Stimulated activated CD4-positive, alpha-beta T cell treated with anti-CD3 and anti-CD28 coated beads, Interleukin-15, amount 100 ng/mL, for 1 hour (primary cell): ENCODE measurements at regions not wholly inside any gene's neighbourhood (a gene's known extent, or its start where the extent isn't known, plus 50 kb on each side); places are given as distances from the start of the nearest gene placed in this dataset.

Source experiments
- DNase-seq, 2 donors: peaks; one replicate each; pipeline ENCODE4 v3.0.0-alpha.2; 2020; ENCODE audit warnings: low read depth in 1 of 2, low spot score in 1 of 2

DNA sequence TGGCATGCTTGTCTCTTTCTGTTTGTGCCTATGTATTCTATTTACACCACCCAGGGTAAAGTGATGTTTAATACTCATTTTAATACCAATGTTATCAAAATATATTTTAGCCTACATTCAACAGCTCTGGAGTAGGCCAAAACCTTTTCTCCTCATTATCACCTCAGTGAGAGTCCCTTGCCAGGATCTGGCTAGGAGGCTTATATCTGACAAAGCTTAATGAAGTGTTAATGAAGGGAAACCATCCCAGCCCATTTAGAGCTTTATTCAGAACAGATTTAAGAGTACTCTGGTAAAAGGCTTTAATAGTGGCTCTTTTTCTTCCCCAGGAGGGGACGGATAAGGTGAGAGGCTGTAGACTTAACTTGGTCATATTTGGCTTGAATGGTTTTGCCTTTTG is 137.6 kb downstream of the GRIN2B start:
- no peak for DNase-seq

DNA sequence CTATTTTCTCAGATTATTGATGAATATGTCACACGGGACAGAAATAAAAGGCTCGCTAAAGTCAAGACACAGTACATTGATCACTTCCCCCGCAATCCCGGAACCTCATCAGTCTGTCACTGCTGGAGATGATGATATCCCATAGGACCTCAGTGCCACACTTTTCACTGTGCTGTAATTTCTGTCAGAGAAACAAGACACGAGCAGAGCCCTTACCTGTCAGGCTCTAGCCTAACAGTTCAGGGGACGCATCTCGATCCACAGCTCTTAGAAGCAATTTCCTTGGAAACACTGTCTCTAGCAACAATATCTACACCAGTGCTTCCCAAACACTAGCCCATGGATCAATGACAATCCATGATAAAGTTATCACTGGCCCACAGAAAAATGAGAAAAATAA is 140.0 kb downstream of the GRIN2B start:
- DNase-seq = no peak

DNA sequence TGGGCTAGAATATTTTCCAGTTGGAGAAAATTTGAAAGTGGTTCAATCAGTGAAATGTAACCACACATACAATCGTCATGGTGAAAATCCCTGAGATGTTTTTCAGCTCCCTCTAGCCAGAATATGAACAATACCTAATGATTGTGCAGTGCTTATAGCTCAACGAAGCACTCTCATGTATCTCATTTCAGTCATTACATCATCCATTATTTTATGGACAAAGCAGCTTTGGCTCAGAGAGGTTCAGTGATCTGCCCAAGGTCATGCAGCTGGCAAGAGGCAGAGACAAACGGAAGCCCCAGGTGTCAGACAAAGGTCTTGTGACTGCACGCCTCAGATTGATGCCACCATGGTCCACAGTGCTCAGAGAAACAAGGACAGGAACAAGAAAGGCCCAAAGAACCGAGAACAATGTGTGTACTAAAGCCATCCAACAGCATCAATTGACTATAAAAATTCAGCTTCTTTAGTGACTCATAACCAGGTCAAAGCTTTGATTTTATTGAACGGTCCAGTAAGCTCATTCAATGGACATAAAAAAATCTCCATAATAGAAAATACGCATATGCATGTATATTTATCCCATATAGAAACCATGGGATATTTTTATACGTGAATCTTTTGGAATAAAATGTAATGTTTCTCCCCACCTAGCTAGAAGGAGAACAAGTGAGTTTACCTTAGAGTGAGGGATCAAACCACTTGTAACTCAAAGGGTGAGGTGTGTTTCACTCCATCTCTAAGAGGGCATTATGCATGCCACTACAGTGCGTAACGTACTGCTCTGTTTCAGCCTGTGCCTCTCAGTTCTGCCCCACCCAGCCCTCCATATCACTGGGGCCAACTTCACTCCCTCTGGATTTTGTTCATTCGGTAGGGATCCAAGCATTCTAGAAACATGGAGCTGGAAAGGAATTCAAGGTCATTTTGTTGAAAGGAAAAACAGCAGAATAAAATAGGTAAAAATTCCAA is 141.8 kb downstream of the GRIN2B start:
- no peak for DNase-seq

DNA sequence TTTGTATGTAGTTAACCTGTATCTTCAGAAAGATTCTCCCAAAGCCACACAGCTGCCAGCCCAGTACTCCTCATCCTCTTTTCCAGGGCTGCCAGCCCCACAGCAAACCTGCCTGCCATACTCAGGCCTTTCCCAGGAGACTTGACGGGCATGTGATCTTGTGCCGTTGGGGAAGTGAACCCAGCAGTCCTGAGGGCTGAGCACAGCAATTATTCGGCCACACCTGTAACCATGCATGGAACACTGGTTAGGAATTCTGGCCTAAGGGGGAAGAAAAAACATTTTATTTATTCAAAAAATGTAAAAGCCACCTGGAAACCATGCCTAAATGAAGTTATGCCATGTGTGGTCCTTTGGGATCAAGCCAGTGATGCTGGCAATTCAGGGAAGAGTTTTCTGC is 145.3 kb downstream of the GRIN2B start:
- DNase-seq = no peak

DNA sequence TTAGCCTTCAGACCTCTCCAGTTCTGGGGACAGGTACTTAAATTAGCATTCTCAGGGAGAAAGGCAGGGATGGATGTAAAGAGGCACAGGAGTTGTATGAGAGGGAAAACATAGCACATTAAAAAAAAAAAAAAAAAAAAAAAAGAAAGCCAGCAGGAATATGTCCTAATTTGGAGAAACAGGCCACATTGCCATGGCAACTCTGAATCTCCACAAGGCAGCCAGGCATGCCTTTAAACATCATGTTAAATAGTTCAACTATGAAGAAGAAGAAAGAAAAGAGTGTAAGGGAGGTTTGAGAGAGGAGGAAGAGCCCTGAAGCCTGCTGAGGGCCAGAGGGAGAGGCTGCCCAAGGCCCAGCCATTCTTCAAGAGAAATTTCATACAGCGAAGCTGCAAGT is 145.8 kb downstream of the GRIN2B start:
- DNase-seq = no peak

DNA sequence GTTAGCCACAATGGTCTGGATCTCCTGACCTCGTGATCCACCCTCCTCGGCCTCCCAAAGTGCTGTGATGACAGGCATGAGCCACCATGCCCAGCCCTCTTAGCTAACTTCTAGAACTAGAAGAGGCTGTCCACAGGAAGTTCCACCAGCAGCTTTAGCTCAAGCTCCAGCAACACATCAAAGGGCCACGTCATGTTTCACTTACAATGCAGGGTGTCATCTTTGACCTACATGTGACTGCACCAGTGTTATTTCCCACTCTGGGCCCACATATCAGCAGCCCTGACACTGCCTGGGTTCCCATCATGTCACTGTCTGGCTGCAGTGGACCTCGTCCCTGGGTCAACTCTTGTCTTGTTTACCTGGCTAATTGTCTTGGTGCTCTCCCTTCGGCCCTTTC is 147.2 kb downstream of the GRIN2B start:
- DNase-seq = no peak

DNA sequence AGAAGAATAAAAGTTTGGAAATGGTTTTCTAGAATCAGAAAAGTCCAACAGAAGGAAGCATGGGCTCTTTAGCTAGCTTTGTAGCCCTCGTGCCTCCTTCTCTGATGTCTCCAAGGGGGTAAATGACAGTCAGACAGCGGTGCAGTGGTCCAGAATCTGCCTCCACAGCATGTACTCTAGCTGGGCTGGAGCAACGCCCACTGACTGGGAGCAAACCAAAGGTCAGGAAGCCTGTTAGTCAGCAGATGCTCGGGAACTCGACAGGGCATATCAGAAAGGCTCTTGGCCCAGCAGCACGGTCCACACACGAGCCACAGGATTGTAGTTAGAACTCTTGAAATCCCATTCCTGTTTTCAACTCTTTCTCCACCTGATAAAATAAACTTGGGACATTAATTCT is 164.3 kb downstream of the GRIN2B start:
- DNase-seq = no peak

DNA sequence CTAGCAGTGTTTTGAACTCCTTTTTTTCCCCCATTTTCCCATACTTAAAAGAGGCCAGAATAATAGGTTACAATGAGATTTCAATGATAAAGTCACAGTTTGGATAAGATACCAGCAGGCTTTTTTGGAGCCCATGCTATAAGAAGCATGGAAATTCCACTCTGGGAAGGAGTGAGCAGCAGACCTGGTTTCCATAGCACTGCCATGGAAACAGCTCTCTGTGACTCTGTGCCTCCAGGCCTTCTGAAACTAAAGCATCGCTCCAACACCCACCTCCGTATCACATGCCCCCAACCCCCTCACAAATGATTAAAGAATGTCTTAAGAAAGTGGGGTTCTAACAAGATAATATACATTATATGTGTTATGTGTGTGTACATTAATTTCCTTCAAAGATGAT is 165.0 kb downstream of the GRIN2B start:
- no peak for DNase-seq

DNA sequence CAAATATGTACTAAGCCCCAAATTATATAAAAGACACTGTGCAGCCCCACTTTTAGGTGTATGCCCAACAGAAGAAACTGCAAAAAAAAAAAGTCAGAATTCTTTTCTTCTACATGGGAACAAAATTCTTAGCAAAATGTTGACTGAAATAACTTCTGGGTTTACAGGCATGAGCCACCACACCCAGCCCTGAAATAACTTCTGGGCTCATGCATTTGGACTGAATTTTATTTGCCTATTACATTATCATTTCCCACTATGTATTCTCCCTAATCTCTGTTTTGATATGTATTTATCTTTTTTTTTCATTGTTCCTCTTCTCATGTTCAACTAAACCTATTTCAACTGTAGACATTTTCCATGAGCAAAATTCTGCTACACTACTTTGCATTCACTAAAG is 169.2 kb downstream of the GRIN2B start:
- DNase-seq = no peak

DNA sequence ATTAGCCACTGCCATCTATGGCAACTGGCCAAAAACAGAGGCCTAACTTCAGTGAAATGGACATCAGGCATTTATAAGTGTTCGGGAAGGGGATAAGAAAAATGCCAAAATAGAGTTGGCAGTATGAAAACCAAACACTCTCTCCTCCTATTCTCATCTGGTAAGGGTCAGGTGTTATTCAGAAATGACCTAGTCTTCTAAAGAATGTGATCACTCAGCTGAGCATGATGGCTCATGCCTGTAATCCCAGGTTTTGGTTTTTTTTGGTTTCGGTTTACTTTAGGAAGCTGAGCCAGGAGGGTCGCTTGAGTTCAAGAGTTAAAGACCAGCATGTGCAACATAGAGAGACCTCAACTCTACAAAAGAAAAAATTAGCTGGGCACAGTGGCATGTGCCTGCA is 170.3 kb downstream of the GRIN2B start:
- DNase-seq = no peak

DNA sequence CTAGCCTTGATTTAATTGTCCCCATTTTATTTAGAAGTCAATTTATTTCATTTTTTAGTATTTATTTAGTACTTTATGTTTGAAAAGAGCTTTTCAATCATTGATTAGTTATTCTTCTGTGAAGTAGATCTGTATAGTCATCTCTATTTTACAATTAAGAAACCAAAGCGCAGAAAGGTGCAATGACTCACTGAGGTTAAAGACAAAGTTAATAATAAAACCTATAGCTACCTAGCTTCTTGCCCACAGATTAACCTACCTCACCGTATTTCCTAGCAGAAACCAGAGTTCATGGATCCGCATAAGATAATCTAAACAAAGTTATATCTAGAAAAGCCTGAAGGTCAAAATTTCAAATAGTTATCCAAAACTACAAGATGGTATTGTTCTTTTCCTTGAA is 176.4 kb downstream of the GRIN2B start:
- DNase-seq = no peak

DNA sequence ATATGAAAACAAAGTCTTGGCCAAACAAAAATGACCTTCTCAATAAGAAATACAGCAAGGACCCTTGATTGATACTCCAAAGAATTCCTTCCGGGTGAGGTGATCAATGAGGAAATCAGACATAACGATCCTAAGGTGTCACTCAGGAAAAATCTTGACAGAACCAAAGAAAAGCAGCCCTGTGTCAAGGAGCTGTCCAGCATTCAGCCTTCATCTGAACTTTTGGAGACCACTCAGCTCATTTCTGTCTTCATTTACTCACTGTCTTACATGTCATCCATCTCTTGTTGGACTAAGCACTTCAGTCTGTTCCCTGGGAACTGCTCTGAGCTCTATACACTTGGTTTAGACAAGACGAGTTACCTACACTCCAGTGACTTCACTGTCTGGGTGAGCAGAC is 179.9 kb downstream of the GRIN2B start:
- DNase-seq = no peak

DNA sequence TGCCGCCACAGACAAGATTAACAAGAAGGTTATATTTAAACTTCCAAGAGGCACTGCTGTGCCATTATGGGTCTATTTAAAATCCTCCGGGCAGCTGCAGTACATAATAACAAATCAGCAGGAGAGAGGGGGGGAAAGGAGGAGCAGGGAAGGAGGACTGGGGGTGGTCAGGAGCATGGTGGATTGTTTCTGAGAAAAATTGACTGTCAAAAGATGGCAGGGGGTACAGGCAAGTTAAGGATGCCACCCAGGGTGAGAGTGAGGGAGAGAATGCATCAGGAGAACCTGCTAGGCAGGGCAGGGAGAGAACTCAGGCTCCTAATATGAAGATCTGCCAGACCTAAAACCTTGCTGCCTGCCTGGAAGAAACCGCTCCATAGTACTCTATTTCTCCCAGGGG is 181.8 kb downstream of the GRIN2B start:
- DNase-seq = no peak

DNA sequence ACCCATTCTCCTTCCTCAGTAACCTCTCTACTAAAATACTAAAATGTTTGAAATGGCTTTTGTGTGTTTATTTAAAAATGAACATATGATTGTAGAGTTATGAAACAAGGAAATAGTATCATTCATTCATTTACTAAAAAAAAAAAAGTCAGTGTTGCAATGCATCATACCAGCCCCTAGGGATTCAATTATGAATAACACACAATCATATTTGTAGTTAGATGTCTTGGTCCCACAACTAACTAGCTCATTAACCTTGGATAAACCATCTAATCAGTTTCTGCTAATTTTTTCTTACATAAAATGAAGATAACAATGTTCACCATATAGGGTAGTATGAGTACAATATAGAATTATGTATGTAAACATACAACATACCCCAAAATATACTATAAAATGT is 183.2 kb downstream of the GRIN2B start:
- DNase-seq = no peak

DNA sequence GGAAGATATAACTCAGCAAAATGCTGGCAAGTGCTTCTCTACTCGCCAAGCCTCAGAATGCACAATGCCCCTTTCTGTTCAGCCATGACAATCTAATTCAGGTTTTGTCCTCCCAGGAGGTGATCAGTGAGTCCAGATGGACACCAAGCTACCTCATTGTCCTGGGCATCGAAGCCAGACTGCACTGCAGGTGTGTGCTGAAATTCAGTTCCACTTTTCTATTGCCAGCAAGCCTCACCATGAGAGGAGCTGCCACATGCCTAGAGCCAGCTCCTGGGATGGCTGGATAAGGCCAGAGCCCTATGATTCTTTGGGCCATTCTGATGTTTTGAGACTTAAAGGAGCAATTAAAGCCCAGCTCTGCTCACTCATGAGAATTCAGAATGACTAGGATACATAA is 186.7 kb downstream of the GRIN2B start:
- DNase-seq = no peak

DNA sequence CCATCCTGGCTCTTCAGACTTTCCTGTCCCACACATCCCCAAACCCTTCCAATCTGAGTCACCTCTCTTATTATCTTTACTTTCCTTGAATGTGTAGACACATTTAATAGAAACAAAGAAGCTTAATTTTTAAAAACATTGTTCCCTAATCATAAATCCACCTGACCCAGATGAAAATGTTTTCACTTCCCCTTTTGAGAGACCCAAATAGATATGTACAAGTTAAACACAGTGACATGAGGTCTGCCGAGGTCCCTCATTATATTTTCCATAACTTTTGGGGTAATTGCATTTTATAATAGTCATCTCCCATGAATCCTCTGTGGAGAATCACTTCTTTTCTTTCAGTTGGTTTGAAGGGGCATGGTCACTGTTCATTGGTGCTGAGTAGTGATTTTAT is 191.1 kb downstream of the GRIN2B start:
- no peak for DNase-seq

DNA sequence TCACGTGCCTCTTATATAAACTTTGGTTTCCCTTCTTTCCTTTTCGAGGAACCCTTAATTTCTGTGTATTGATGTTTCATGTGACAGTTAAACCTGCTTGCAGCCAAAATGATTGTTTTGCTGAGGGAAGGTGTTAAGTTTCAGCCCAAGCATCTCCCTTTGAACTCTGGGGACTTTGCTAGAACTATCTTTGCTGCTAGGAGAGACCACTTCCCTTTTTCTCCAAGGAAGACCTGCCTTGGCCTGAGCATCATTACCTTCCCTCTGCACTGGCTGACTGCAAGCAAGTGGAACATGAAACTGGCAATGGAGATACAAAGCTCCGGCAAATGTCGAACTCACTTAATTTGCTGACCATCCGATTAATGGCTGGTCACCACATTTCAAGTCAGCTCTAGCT is 192.8 kb downstream of the GRIN2B start:
- no peak for DNase-seq

DNA sequence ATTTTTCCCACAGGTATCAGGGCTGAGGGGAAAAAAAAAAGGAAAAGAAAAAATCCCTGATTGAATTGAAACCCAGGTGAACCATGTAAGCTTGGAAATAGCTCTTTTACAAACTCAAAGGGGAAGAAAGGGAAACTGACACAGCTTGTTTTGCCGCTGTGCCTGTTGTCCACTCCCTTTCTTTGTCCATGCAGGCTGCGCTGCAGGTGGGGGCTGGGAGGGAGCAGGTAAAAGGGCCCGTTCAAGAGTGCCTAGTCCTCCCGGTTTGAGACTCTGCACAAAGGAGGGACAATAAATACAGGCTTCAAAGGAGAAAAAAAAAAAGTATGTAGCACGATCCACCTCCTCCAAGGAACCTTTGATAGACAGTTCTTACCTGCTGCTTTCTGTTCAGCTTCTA is 194.8 kb downstream of the GRIN2B start:
- DNase-seq = no peak

DNA sequence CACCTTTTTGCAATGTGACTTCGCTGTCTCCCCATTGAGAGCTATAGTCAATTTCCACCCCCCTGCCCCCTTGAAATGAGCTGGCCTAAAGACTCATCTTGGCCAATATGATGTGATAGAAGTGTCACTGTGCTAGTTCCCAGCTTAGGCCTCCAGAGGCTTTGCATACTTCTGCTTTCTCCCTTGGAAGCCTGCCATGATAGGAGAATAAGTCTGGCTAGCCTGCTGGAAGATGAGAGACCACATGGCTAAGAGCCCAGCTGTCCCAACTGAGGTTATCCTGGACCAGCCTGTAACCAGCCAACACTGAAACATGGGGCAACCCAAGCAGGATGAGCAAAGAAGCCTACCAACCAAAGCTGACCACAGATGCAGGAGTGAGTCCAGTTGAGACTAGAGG is 196.9 kb downstream of the GRIN2B start:
- DNase-seq = no peak

DNA sequence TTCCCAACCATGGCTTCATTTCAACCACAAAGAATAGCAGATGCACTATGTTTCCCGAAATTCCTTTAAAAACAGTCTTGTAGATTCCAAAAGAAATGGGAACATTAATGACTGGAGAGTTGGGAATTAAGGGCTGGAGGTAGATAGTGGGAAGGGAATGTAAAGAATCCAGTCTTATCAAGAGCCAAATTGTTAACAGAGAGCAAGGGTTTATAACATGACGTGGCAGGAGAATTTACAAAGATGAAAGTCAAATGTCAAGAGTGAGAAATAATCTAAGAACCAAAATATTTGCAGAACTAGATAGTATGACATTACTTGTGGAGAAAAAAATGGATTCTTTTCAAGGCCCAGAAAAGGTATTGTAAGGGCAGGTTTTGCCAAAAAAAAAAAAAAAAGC is 200.9 kb downstream of the GRIN2B start:
- no peak for DNase-seq

DNA sequence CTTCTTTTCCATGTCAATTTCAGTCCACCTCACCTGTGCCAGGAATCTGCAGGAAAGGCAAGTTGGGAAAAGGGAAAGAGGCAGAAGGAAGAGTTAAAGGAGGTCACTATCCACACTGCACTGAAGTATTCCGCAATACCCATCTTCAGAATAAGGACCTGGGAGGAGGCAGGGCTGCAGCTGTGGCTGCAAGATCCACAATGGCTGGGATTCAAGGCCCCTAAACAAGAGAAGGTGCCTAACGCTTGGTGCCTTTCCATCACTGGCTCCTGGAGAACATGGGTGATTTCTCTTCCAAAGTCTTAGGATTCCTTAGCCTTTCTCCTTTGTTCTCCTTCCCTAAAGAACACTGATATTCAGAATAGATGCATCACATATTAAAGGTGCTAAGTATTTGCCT is 204.0 kb downstream of the GRIN2B start:
- no peak for DNase-seq

DNA sequence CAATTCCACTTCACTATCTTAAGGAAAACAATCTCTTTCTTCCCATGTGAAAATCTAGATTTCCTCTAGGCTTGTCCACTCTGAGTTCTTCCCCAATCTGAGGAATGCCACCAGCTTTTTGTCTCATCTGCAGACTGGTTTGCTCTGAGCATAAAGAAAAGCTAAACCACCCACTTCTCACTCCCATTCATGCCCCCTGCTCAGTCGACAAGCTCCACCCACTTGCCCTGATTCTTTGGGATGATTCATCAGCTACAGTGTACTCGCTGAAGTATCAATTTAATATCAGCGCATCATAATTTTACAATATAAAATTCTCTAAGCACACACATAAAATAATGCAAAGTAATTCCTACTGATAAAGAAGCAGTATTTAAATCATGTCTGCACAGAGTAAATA is 209.1 kb downstream of the GRIN2B start:
- no peak for DNase-seq

DNA sequence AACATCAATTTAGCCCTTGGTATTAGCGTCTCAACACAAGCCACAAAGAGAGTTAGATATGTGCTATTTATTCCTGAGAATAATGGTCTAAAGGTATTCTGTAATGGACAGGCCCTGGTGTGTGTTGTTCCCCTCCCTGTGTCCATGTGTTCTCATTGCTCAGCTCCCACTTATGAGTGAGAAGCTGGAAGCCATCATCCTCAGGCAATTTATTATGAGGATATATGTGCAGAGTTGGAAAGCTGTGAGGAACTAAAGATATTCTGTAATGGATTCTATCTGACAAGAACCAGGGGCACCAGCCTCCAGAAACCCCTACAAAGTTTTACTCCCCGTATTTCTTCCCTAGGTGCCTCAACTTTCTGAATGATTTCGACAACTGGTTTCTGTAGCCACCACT is 210.8 kb downstream of the GRIN2B start:
- DNase-seq = no peak
